ENCODE measurements at regions not wholly inside any gene's neighbourhood (a gene's known extent, or its start where the extent isn't known, plus 50 kb on each side); places are given as distances from the start of the nearest gene placed in this dataset.

DNA sequence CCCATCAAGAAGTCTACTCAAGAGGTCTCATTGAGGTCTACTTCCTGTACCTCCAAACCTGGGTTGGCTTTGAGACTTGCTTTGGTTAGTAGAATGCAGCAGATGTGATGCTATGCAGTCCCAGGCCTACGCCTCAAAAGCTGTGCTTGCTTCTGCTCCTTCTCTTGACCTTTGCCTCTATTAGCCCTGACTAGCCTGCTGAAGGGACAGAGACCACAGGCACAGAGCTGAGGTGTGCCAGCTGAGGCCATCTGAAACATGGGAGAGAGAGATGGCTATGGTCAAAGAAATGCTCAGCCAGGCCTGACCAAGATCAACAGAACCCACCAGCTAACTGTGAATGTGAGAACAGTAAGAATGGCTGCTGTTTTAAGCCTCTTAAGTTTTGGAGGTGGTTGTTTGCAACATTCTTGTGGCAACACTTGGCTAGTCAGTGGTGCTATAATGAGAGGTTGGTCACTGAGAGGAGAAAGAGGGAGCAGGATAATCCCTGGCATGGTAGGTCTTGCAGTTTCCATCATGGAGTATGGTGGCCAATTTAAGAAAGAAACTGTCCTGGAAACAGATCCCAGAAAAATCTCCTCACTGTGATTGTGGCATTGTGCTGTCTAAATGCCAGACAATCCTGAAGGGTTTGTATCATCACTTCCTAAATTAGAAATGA lies 176.1 kb upstream of the PHYHIPL start:
- DNase-seq, result no peak
- Histone ChIP-seq H3K9me3 (ENCODE audit: control insufficient read depth, insufficient read depth, low read length) (no peaks in the 10 kb centered on the region), H3K79me1 (ENCODE audit: low read depth in 1 of 2, low read length in 2 of 2) (no peaks in the 10 kb centered on the region), H3K4me2 (ENCODE audit: low read depth, low read length) (no peak overlapping the region), H3K27ac (ENCODE audit: insufficient read depth, low read length) (no peak overlapping the region), H2BK20ac (ENCODE audit: low read depth, low read length) (no peak overlapping the region), H4K91ac (ENCODE audit: insufficient read depth, low read depth, low read length) (no peak overlapping the region), H3K27me3 (ENCODE audit: control insufficient read depth, insufficient read depth, low read length) (peaks cover 2% of the 10 kb centered on the region), H2AK5ac (ENCODE audit: low read depth, low read length) (no peak overlapping the region), H3K14ac (replicated peaks; ENCODE audit: low read depth, low read length) (no peak overlapping the region), H3K56ac (ENCODE audit: extremely low read depth, insufficient read depth, low read length) (no peak overlapping the region), H3K4me1 (ENCODE audit: control insufficient read depth, insufficient read depth, low read length) (no peaks in the 10 kb centered on the region), H4K8ac (ENCODE audit: low read depth in 2 of 2, low read length in 2 of 2) (no peak overlapping the region), H2BK5ac (ENCODE audit: low read depth, low read length, poor library complexity, severe bottlenecking) (no peak overlapping the region), H3K4ac (ENCODE audit: low read depth, low read length) (no peak overlapping the region), H4K20me1 (ENCODE audit: insufficient read depth, low read length) (no peaks in the 10 kb centered on the region), H2AFZ (replicated peaks; ENCODE audit: low read length, poor library complexity) (no peak overlapping the region), H3K4me3 (ENCODE audit: insufficient read depth, low read depth, low read length) (no peak overlapping the region), H3K9me1 (ENCODE audit: insufficient read depth, low read length) (no peaks in the 10 kb centered on the region), H2BK15ac (ENCODE audit: low read depth, low read length) (no peak overlapping the region), H3K23ac (ENCODE audit: low read depth, low read length) (no peak overlapping the region), H4K5ac (ENCODE audit: low read depth, low read length) (no peak overlapping the region), H3K36me3 (ENCODE audit: control insufficient read depth, insufficient read depth, low read length) (no peaks in the 10 kb centered on the region), H2AK9ac (replicated peaks; ENCODE audit: low read depth, low read length, poor library complexity) (no peak overlapping the region), H3K9ac (ENCODE audit: low read depth, low read length) (no peak overlapping the region), H3K18ac (ENCODE audit: low read depth, low read length) (no peak overlapping the region), H2BK120ac (ENCODE audit: low read depth, low read length) (no peak overlapping the region)
- intact Hi-C loops (cut with micrococcal nuclease), result no loop called here
- CTCF ChIA-PET, result no interaction called here
- TF ChIP-seq POLR2A (IDR thresholded peaks at IDR 0.05; ENCODE audit: low read depth, low read length) (no peak), BHLHE40 (IDR thresholded peaks at IDR 0.05; ENCODE audit: low read depth, low read length) (no peak), CHD1 (IDR thresholded peaks at IDR 0.05; ENCODE audit: low read depth, low read length) (no peak), FOS (IDR thresholded peaks at IDR 0.05; ENCODE audit: low read depth, low read length) (no peak), CEBPB (IDR thresholded peaks at IDR 0.05; ENCODE audit: low read depth, low read length) (no peak), MAFK (IDR thresholded peaks at IDR 0.05; ENCODE audit: low read depth, low read length) (no peak), MXI1 (IDR thresholded peaks at IDR 0.05; ENCODE audit: borderline replicate concordance, low read depth, low read length) (no peak)
- TF ChIP-seq, protein P1, sequence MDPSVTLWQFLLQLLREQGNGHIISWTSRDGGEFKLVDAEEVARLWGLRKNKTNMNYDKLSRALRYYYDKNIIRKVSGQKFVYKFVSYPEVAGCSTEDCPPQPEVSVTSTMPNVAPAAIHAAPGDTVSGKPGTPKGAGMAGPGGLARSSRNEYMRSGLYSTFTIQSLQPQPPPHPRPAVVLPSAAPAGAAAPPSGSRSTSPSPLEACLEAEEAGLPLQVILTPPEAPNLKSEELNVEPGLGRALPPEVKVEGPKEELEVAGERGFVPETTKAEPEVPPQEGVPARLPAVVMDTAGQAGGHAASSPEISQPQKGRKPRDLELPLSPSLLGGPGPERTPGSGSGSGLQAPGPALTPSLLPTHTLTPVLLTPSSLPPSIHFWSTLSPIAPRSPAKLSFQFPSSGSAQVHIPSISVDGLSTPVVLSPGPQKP (IDR thresholded peaks at IDR 0.05; ENCODE audit: borderline replicate concordance, low read depth, low read length), result no peak
- TF ChIP-seq, protein P2, sequence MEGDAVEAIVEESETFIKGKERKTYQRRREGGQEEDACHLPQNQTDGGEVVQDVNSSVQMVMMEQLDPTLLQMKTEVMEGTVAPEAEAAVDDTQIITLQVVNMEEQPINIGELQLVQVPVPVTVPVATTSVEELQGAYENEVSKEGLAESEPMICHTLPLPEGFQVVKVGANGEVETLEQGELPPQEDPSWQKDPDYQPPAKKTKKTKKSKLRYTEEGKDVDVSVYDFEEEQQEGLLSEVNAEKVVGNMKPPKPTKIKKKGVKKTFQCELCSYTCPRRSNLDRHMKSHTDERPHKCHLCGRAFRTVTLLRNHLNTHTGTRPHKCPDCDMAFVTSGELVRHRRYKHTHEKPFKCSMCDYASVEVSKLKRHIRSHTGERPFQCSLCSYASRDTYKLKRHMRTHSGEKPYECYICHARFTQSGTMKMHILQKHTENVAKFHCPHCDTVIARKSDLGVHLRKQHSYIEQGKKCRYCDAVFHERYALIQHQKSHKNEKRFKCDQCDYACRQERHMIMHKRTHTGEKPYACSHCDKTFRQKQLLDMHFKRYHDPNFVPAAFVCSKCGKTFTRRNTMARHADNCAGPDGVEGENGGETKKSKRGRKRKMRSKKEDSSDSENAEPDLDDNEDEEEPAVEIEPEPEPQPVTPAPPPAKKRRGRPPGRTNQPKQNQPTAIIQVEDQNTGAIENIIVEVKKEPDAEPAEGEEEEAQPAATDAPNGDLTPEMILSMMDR (conservative IDR thresholded peaks at IDR 0.05; ENCODE audit: low read depth, low read length), result no peak
- TF ChIP-seq, protein P3, sequence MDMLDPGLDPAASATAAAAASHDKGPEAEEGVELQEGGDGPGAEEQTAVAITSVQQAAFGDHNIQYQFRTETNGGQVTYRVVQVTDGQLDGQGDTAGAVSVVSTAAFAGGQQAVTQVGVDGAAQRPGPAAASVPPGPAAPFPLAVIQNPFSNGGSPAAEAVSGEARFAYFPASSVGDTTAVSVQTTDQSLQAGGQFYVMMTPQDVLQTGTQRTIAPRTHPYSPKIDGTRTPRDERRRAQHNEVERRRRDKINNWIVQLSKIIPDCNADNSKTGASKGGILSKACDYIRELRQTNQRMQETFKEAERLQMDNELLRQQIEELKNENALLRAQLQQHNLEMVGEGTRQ (IDR thresholded peaks at IDR 0.05; ENCODE audit: low read depth, low read length), result no peak
- no CpG with 5 or more reads among the region's 1 CpG for WGBS, 2 experiments (ENCODE audit: extremely low coverage in 2 of 2, insufficient read length in 1 of 2)
- in situ Hi-C loops (cut with MboI; ENCODE audit: low sequenced_read_pairs), result no loop called here
- no peak for ATAC-seq (ENCODE audit: low read depth)
- dilution Hi-C loops (cut with HindIII; ENCODE audit: low sequenced_read_pairs, unreplicated experiment), result no loop called here
- BruUV-seq (replicated peaks), result no TSS peak
- POLR2A ChIA-PET (ENCODE audit: unreplicated experiment), result no interaction called here
